ENCODE measurements at regions not wholly inside any gene's neighbourhood (a gene's known extent, or its start where the extent isn't known, plus 50 kb on each side); places are given as distances from the start of the nearest gene placed in this dataset.

- no peak for TF ChIP-seq EZH2 (IDR thresholded peaks at IDR 0.05; ENCODE audit: low read depth, low read length, severe bottlenecking)
- no peak for TF ChIP-seq HDAC2 (IDR thresholded peaks at IDR 0.05; ENCODE audit: borderline replicate concordance in 1 of 2, low read depth in 2 of 2, low read length in 2 of 2)
- no peak for TF ChIP-seq POLR2AphosphoS5 (IDR thresholded peaks at IDR 0.05; ENCODE audit: low read depth, low read length)
- TF ChIP-seq CTCF (IDR thresholded peaks at IDR 0.05; ENCODE audit: control extremely low read depth in 1 of 3, insufficient read depth in 1 of 3, low read depth in 1 of 3, low read length in 3 of 3) = no peak
- no peak for TF ChIP-seq TAF1 (IDR thresholded peaks at IDR 0.05; ENCODE audit: low read depth, low read length)
- TF ChIP-seq POLR2A (IDR thresholded peaks at IDR 0.05; ENCODE audit: control extremely low read depth in 1 of 2, low read depth in 2 of 2, low read length in 2 of 2) = no peak
- no peak for TF ChIP-seq FOSL1 (IDR thresholded peaks at IDR 0.05; ENCODE audit: insufficient read depth, low read depth, low read length)
- TF ChIP-seq SIN3A (conservative IDR thresholded peaks at IDR 0.05 in 1 of 2, IDR thresholded peaks at IDR 0.05 in 1 of 2; ENCODE audit: low read depth in 1 of 2, low read length in 2 of 2) = no peak
- no peak for TF ChIP-seq EGR1 (IDR thresholded peaks at IDR 0.05; ENCODE audit: borderline replicate concordance, low read depth, low read length)
- no peak for TF ChIP-seq SP1 (IDR thresholded peaks at IDR 0.05; ENCODE audit: low read depth, low read length)
- TF ChIP-seq USF2 (IDR thresholded peaks at IDR 0.05; ENCODE audit: low read length) = no peak
- no peak for TF ChIP-seq TAF7 (optimal IDR thresholded peaks at IDR 0.05; ENCODE audit: borderline replicate concordance, low read depth, low read length)
- TF ChIP-seq NANOG (IDR thresholded peaks at IDR 0.05; ENCODE audit: insufficient read depth, low read depth, low read length, poor library complexity, severe bottlenecking) = no peak
- no peak for TF ChIP-seq MAFK (IDR thresholded peaks at IDR 0.05; ENCODE audit: low read depth, low read length)
These were observed 179.8 kb downstream of the SH3BP4 start for GRCh38 chr2:235131334-235132305.
